Mesodermal cell (in vitro differentiated cells): ENCODE measurements at regions not wholly inside any gene's neighbourhood (a gene's known extent, or its start where the extent isn't known, plus 50 kb on each side); places are given as distances from the start of the nearest gene placed in this dataset.

ENCODE experiments used
- H3K27ac ChIP-seq: 2 replicates; pipeline ENCODE4 v1.7.0; 2013; ENCODE audit warnings: mild to moderate bottlenecking, low read depth, low read length, moderate library complexity; ENCODE audit not compliant: severe bottlenecking
- H3K36me3 ChIP-seq: 2 replicates; pipeline ENCODE4 v1.7.1; 2013; ENCODE audit warnings: mild to moderate bottlenecking, low read length, moderate library complexity; ENCODE audit not compliant: control insufficient read depth, insufficient read depth
- H3K4me1 ChIP-seq: one replicate; pipeline ENCODE4 v1.7.1; 2013; ENCODE audit warnings: mild to moderate bottlenecking, low read length; ENCODE audit not compliant: insufficient read depth, control insufficient read depth, poor library complexity, severe bottlenecking
- H3K4me3 ChIP-seq: 2 replicates; pipeline ENCODE4 v1.7.0; 2013; ENCODE audit warnings: low read length, control low read depth, mild to moderate bottlenecking; ENCODE audit not compliant: insufficient read depth, poor library complexity, severe bottlenecking; ENCODE audit errors: extremely low read depth
- H3K9me3 ChIP-seq: 2 replicates; pipeline ENCODE4 v1.7.1; 2013; ENCODE audit warnings: mild to moderate bottlenecking, low read length, moderate library complexity; ENCODE audit not compliant: control insufficient read depth
- WGBS, 2 experiments: methylation state at CpG; one replicate each; pipeline ENCODE4 v1.1.5; 2013; ENCODE audit warnings: missing lambda C conversion rate in 2 of 2; ENCODE audit not compliant: insufficient coverage in 2 of 2; 5-methylcytosine and 5-hydroxymethylcytosine counted together

- H3K4me1 ChIP-seq = no peaks in the 10 kb centered on the region
- WGBS, 2 experiments = 71 to 90% methylated on average over 2 to 4 of the region's 6 CpGs
- no peak overlapping the region for H3K4me3 ChIP-seq
- no peaks in the 10 kb centered on the region for H3K9me3 ChIP-seq
- no peaks in the 10 kb centered on the region for H3K36me3 ChIP-seq
- no peak overlapping the region for H3K27ac ChIP-seq
Observed at GRCh38 chr13:31476266-31476665, 263.1 kb upstream of the RXFP2 start.

GRCh38 chr13:31476753-31477152 lies 262.6 kb upstream of the RXFP2 start:
- Histone ChIP-seq H3K4me3 (no peak overlapping the region), H3K4me1 (no peaks in the 10 kb centered on the region), H3K27ac (no peak overlapping the region), H3K9me3 (no peaks in the 10 kb centered on the region), H3K36me3 (no peaks in the 10 kb centered on the region)
- no CpG with 5 or more reads among the region's 2 CpGs for WGBS, 2 experiments

GRCh38 chr13:31477961-31478360 lies 261.4 kb upstream of the RXFP2 start:
- H3K9me3 ChIP-seq = no peaks in the 10 kb centered on the region
- no peak overlapping the region for H3K4me3 ChIP-seq
- no peaks in the 10 kb centered on the region for H3K36me3 ChIP-seq
- H3K4me1 ChIP-seq = no peaks in the 10 kb centered on the region
- WGBS, 2 experiments = 97 to 100% methylated on average over 2 to 3 of the region's 3 CpGs
- H3K27ac ChIP-seq = no peak overlapping the region

- WGBS, 2 experiments = no CpG with 5 or more reads among the region's 2 CpGs
- Histone ChIP-seq H3K27ac (no peak overlapping the region), H3K36me3 (no peaks in the 10 kb centered on the region), H3K4me3 (no peak overlapping the region), H3K4me1 (no peaks in the 10 kb centered on the region), H3K9me3 (no peaks in the 10 kb centered on the region)
Observed at GRCh38 chr13:31485183-31485582, 254.1 kb upstream of the RXFP2 start.

- Histone ChIP-seq H3K4me1 (no peaks in the 10 kb centered on the region), H3K36me3 (no peaks in the 10 kb centered on the region), H3K9me3 (no peaks in the 10 kb centered on the region), H3K27ac (no peak overlapping the region), H3K4me3 (no peak overlapping the region)
- 33 to 90% methylated on average over 1 to 2 of the region's 4 CpGs for WGBS, 2 experiments
Observed at GRCh38 chr13:31485651-31486051, 253.7 kb upstream of the RXFP2 start.

- H3K36me3 ChIP-seq = no peaks in the 10 kb centered on the region
- H3K27ac ChIP-seq = no peak overlapping the region
- H3K4me3 ChIP-seq = no peak overlapping the region
- WGBS, 2 experiments = 100% methylated on average over 1 of the region's 4 CpGs; no CpG with 5 or more reads in 1 of the 2 experiments
- no peaks in the 10 kb centered on the region for H3K4me1 ChIP-seq
- no peaks in the 10 kb centered on the region for H3K9me3 ChIP-seq
Observed at GRCh38 chr13:31495336-31495735, 244.0 kb upstream of the RXFP2 start.

- no peak overlapping the region for H3K27ac ChIP-seq
- no peaks in the 10 kb centered on the region for H3K4me1 ChIP-seq
- no peaks in the 10 kb centered on the region for H3K9me3 ChIP-seq
- no peak overlapping the region for H3K4me3 ChIP-seq
- no peaks in the 10 kb centered on the region for H3K36me3 ChIP-seq
Observed at GRCh38 chr13:31499274-31499673, 240.1 kb upstream of the RXFP2 start.

GRCh38 chr13:31503626-31504025 lies 235.7 kb upstream of the RXFP2 start:
- Histone ChIP-seq H3K4me3 (no peak overlapping the region), H3K36me3 (no peaks in the 10 kb centered on the region), H3K27ac (no peak overlapping the region), H3K9me3 (no peaks in the 10 kb centered on the region), H3K4me1 (no peaks in the 10 kb centered on the region)
- 79% methylated on average over 2 of the region's 3 CpGs; no CpG with 5 or more reads in 1 of the 2 experiments for WGBS, 2 experiments

- H3K4me3 ChIP-seq = no peak overlapping the region
- H3K27ac ChIP-seq = no peak overlapping the region
- H3K9me3 ChIP-seq = no peaks in the 10 kb centered on the region
- no peaks in the 10 kb centered on the region for H3K4me1 ChIP-seq
- WGBS, 2 experiments = 100% methylated on average over 1 of the region's 3 CpGs; no CpG with 5 or more reads in 1 of the 2 experiments
- H3K36me3 ChIP-seq = no peaks in the 10 kb centered on the region
Observed at GRCh38 chr13:31504918-31505317, 234.4 kb upstream of the RXFP2 start.

GRCh38 chr13:31512331-31512730 lies 227.0 kb upstream of the RXFP2 start:
- Histone ChIP-seq H3K27ac (no peak overlapping the region), H3K4me1 (no peaks in the 10 kb centered on the region), H3K36me3 (no peaks in the 10 kb centered on the region), H3K4me3 (no peak overlapping the region), H3K9me3 (no peaks in the 10 kb centered on the region)
- 83 to 90% methylated on average over 1 to 2 of the region's 3 CpGs for WGBS, 2 experiments

- Histone ChIP-seq H3K4me3 (no peak overlapping the region), H3K9me3 (no peaks in the 10 kb centered on the region)
Observed at GRCh38 chr13:31514932-31515331, 224.4 kb upstream of the RXFP2 start.

More at GRCh38 chr13:31514932-31515331, 224.4 kb upstream of the RXFP2 start:
- Histone ChIP-seq H3K4me1 (no peaks in the 10 kb centered on the region), H3K27ac (no peak overlapping the region), H3K36me3 (no peaks in the 10 kb centered on the region)
- 100% methylated on average over 1 of the region's 1 CpG; no CpG with 5 or more reads in 1 of the 2 experiments for WGBS, 2 experiments
